Chondrocyte (in vitro differentiated cells): ENCODE measurements at regions not wholly inside any gene's neighbourhood (a gene's known extent, or its start where the extent isn't known, plus 50 kb on each side); places are given as distances from the start of the nearest gene placed in this dataset.
"Not testable (repeated sequence)": the region's sequence is repeated elsewhere in the genome, so short reads cannot be mapped to it uniquely, and the experiment has no call there.

Source experiments
- DNase-seq: peaks from one replicate; pipeline ENCODE4 v3.0.0; 2021; ENCODE audit warnings: mixed read lengths, low spot score
- H3K27ac Mint-ChIP-seq: one replicate; pipeline ENCODE4 v1.8.0; 2021; ENCODE audit warnings: mild to moderate bottlenecking, moderate library complexity, mixed read lengths; ENCODE audit not compliant: unreplicated experiment
- H3K27me3 Mint-ChIP-seq: 2 replicates; pipeline ENCODE4 v1.8.0; 2021; ENCODE audit warnings: low read depth, mixed read lengths
- H3K36me3 Mint-ChIP-seq: 2 replicates; pipeline ENCODE4 v1.8.0; 2021; ENCODE audit warnings: low read depth, mixed read lengths
- H3K4me1 Mint-ChIP-seq: 2 replicates; pipeline ENCODE4 v1.8.0; 2021; ENCODE audit warnings: low read depth, mild to moderate bottlenecking, mixed read lengths
- H3K4me3 Mint-ChIP-seq: one replicate; pipeline ENCODE4 v1.8.0; 2021; ENCODE audit warnings: mild to moderate bottlenecking, moderate library complexity, mixed read lengths; ENCODE audit not compliant: unreplicated experiment
- H3K9me3 Mint-ChIP-seq: 2 replicates; pipeline ENCODE4 v1.8.0; 2021; ENCODE audit warnings: low read depth, mixed read lengths
- CTCF ChIP-seq: fragments of 200-600 bp; sonication (generic); IDR thresholded peaks from 2 replicates; pipeline ENCODE4 v1.5.0; 2021; ENCODE audit warnings: antibody characterized with exemption, mild to moderate bottlenecking, moderate library complexity

GRCh38 chr2:109719871-109720270 is 74.2 kb upstream of the RGPD5 start:
- no peak for TF ChIP-seq CTCF
- no peak for DNase-seq
- Mint-ChIP-seq H3K27ac (no peak overlapping the region), H3K4me1 (no peaks in the 10 kb centered on the region), H3K27me3 (peaks cover 3% of the 10 kb centered on the region), H3K4me3 (no peak overlapping the region), H3K36me3 (peaks cover 1% of the 10 kb centered on the region), H3K9me3 (peaks cover 10% of the 10 kb centered on the region)

GRCh38 chr2:109720380-109721106 is 73.6 kb upstream of the RGPD5 start:
- H3K4me1 Mint-ChIP-seq, result no peaks in the 10 kb centered on the region
- no peak overlapping the region for H3K27ac Mint-ChIP-seq
- H3K36me3 Mint-ChIP-seq, result peaks cover 1% of the 10 kb centered on the region
- TF ChIP-seq CTCF, result no peak
- DNase-seq, result no peak
- H3K9me3 Mint-ChIP-seq, result peaks cover 10% of the 10 kb centered on the region
- no peak overlapping the region for H3K4me3 Mint-ChIP-seq
- peaks cover 3% of the 10 kb centered on the region for H3K27me3 Mint-ChIP-seq

GRCh38 chr2:109721135-109721534 is 73.0 kb upstream of the RGPD5 start:
- Mint-ChIP-seq H3K27ac (no peak overlapping the region), H3K4me1 (no peaks in the 10 kb centered on the region), H3K36me3 (peaks cover 1% of the 10 kb centered on the region), H3K27me3 (no peaks in the 10 kb centered on the region), H3K9me3 (peaks cover 10% of the 10 kb centered on the region), H3K4me3 (no peak overlapping the region)
- DNase-seq, result no peak
- no peak for TF ChIP-seq CTCF

GRCh38 chr2:109721626-109722025 is 72.5 kb upstream of the RGPD5 start:
- peaks cover 10% of the 10 kb centered on the region for H3K9me3 Mint-ChIP-seq

GRCh38 chr2:109722026-109722425 is 72.1 kb upstream of the RGPD5 start:
- peaks cover 1% of the 10 kb centered on the region for H3K36me3 Mint-ChIP-seq
- no peak overlapping the region for H3K4me3 Mint-ChIP-seq
- no peak for DNase-seq
- no peak overlapping the region for H3K27ac Mint-ChIP-seq
- peaks cover 4% of the 10 kb centered on the region for H3K4me1 Mint-ChIP-seq
- H3K9me3 Mint-ChIP-seq, result peaks cover 10% of the 10 kb centered on the region
- no peak for TF ChIP-seq CTCF
- H3K27me3 Mint-ChIP-seq, result no peaks in the 10 kb centered on the region

More at GRCh38 chr2:109721626-109722025, 72.5 kb upstream of the RGPD5 start:
- no peak overlapping the region for H3K4me3 Mint-ChIP-seq
- H3K36me3 Mint-ChIP-seq, result peaks cover 1% of the 10 kb centered on the region
- H3K27me3 Mint-ChIP-seq, result no peaks in the 10 kb centered on the region
- TF ChIP-seq CTCF, result no peak
- DNase-seq, result no peak
- H3K27ac Mint-ChIP-seq, result no peak overlapping the region
- H3K4me1 Mint-ChIP-seq, result peaks cover 3% of the 10 kb centered on the region

- not testable (repeated sequence) for DNase-seq, H3K4me3 Mint-ChIP-seq, H3K4me1 Mint-ChIP-seq, H3K27me3 Mint-ChIP-seq, H3K27ac Mint-ChIP-seq, H3K36me3 Mint-ChIP-seq, H3K9me3 Mint-ChIP-seq
Observed at GRCh38 chr2:109722640-109723039, 71.5 kb upstream of the RGPD5 start.

- not testable (repeated sequence) for DNase-seq, H3K4me3 Mint-ChIP-seq, H3K4me1 Mint-ChIP-seq, H3K27me3 Mint-ChIP-seq, H3K36me3 Mint-ChIP-seq, H3K27ac Mint-ChIP-seq, H3K9me3 Mint-ChIP-seq
Observed at GRCh38 chr2:109723153-109723552, 71.0 kb upstream of the RGPD5 start.
